Uterus (tissue), 2 donors: ENCODE measurements at regions not wholly inside any gene's neighbourhood (a gene's known extent, or its start where the extent isn't known, plus 50 kb on each side); places are given as distances from the start of the nearest gene placed in this dataset.

ENCODE experiments used
- CTCF ChIP-seq, 4 experiments: fragments of 200-600 bp in 2 of 4; fragments of 450-650 bp in 2 of 4; sonication (generic) in 2 of 4; IDR thresholded peaks; one replicate each; pipeline ENCODE4 v1.5.1; 2016 to 2019; ENCODE audit warnings: antibody characterized with exemption in 4 of 4, mild to moderate bottlenecking in 2 of 4, moderate library complexity in 1 of 4
- POLR2A ChIP-seq, 2 donors: fragments of 450-650 bp; IDR thresholded peaks; one replicate each; pipeline ENCODE4 v1.6.1; 2016; ENCODE audit warnings: antibody characterized with exemption in 2 of 2, mild to moderate bottlenecking in 1 of 2, moderate library complexity in 1 of 2

- TF ChIP-seq CTCF (IDR thresholded peaks at IDR 0.05) (no peak), POLR2A (IDR thresholded peaks at IDR 0.05) (no peak)
Observed at GRCh38 chr4:83947125-83947829, 411.4 kb downstream of the GPAT3 start.
